GM12878 (cell line): ENCODE measurements at regions not wholly inside any gene's neighbourhood (a gene's known extent, or its start where the extent isn't known, plus 50 kb on each side); places are given as distances from the start of the nearest gene placed in this dataset.

Source experiments
- ATAC-seq: fragments of 200-7000 bp; cut with Tn5 transposase; 3 replicates; pipeline ENCODE4 v1.9.1; 2020; ENCODE audit warnings: mild to moderate bottlenecking, moderate library complexity
- BruUV-seq: library from RNA; stranded (reverse); fragments of 400-500 nt; replicated peaks from 2 replicates; lab custom pipeline; 2021; lab: Mats Ljungman, UMichigan
- CTCF ChIA-PET: fragments of 300-600 bp; sonication (Branson Sonifier 250); formaldehyde crosslinking; extraction: SDS; loops from one replicate; lab custom pipeline; 2021; ENCODE audit warnings: inconsistent platforms; lab: Yijun Ruan, JAX
- POLR2A ChIA-PET: fragments of 350-600 bp; formaldehyde crosslinking; extraction: SDS; loops from one replicate; lab custom pipeline; 2021; ENCODE audit warnings: inconsistent platforms; lab: Charles Lee
- RAD21 ChIA-PET: fragments of 300-600 bp; sonication (Branson Sonifier 250); formaldehyde crosslinking; loops from one replicate; lab custom pipeline; 2023; ENCODE audit warnings: antibody characterized with exemption; ENCODE audit not compliant: unreplicated experiment; lab: Charles Lee
- SMC1A ChIA-PET: fragments of 300-600 bp; sonication (Branson Sonifier 250); formaldehyde crosslinking; loops from one replicate; lab custom pipeline; 2023; ENCODE audit not compliant: unreplicated experiment, uncharacterized antibody; lab: Charles Lee
- DNase-seq: peaks from one replicate; pipeline ENCODE4 v3.0.0-alpha.2; 2011; ENCODE audit warnings: low read depth, low spot score
- FAIRE-seq: peaks from 3 replicates; lab custom pipeline; 2011; peaks lifted over from hg19 to GRCh38; lab: Jason Lieb, UNC
- H2AFZ ChIP-seq: 2 replicates; pipeline ENCODE4 v1.6.0; 2011; ENCODE audit warnings: low read depth, low read length, control low read depth; ENCODE audit not compliant: control insufficient read depth
- H3K27ac ChIP-seq: 2 replicates; pipeline ENCODE4 v1.5.1; 2011; ENCODE audit warnings: control low read depth; ENCODE audit not compliant: control insufficient read depth, insufficient read depth
- H3K27me3 ChIP-seq, 2 experiments: replicated peaks in 1 of 2; 2 replicates each; pipeline versions ENCODE4 v1.6.0 to v1.6.1; 2011; ENCODE audit warnings: low read length in 1 of 2; ENCODE audit not compliant: control insufficient read depth in 2 of 2, insufficient read depth in 2 of 2
- H3K36me3 ChIP-seq, 2 experiments: 2 replicates each; pipeline ENCODE4 v1.5.1; 2011; ENCODE audit warnings: low read length in 1 of 2; ENCODE audit not compliant: control insufficient read depth in 2 of 2, insufficient read depth in 2 of 2
- H3K4me1 ChIP-seq: 2 replicates; pipeline ENCODE4 v1.6.1; 2011; ENCODE audit warnings: mild to moderate bottlenecking, low read length, moderate library complexity, mixed read lengths; ENCODE audit not compliant: control insufficient read depth, insufficient read depth
- H3K4me2 ChIP-seq: 2 replicates; pipeline ENCODE4 v1.6.0; 2011; ENCODE audit warnings: control low read depth; ENCODE audit not compliant: control insufficient read depth, insufficient read depth
- H3K4me3 ChIP-seq: fragments of 200-600 bp; sonication (generic); 2 replicates; pipeline ENCODE4 v1.5.1; 2016
- H3K79me2 ChIP-seq: 2 replicates; pipeline ENCODE4 v1.6.0; 2011; ENCODE audit warnings: low read length; ENCODE audit not compliant: control insufficient read depth, insufficient read depth
- H3K9ac ChIP-seq: 2 replicates; pipeline ENCODE4 v1.8.0; 2011; ENCODE audit warnings: low read length, control low read depth, mixed read lengths; ENCODE audit not compliant: control insufficient read depth, insufficient read depth
- H3K9me3 ChIP-seq: replicated peaks from 3 replicates; pipeline ENCODE4 v1.5.1; 2011; ENCODE audit warnings: mild to moderate bottlenecking, low read length; ENCODE audit not compliant: control insufficient read depth, insufficient read depth
- H4K20me1 ChIP-seq: 2 replicates; pipeline ENCODE4 v1.6.0; 2011; ENCODE audit not compliant: control insufficient read depth, insufficient read depth
- BACH1 ChIP-seq: fragments of 450-650 bp; IDR thresholded peaks from 2 replicates; pipeline ENCODE4 v1.6.1; 2017; ENCODE audit warnings: mild to moderate bottlenecking, borderline replicate concordance
- CEBPZ ChIP-seq: fragments of 150-350 bp; IDR thresholded peaks from 2 replicates; pipeline ENCODE4 v1.6.1; 2016; ENCODE audit warnings: low read depth, low read length
- NR2F1 ChIP-seq: fragments of 450-650 bp; conservative IDR thresholded peaks from 2 replicates; pipeline ENCODE4 v1.6.1; 2017; ENCODE audit warnings: mild to moderate bottlenecking
- SREBF2 ChIP-seq: IDR thresholded peaks from 2 replicates; pipeline ENCODE4 v1.6.1; 2012; ENCODE audit warnings: mild to moderate bottlenecking, low read length
- TCF3 ChIP-seq: IDR thresholded peaks from 2 replicates; pipeline ENCODE4 v1.6.1; 2012; ENCODE audit warnings: low read depth, mild to moderate bottlenecking, low read length, borderline replicate concordance; ENCODE audit not compliant: insufficient read depth
- WGBS: methylation state at CpG from one replicate; pipeline ENCODE4 v1.1.6; 2016; ENCODE audit warnings: low lambda C conversion rate; ENCODE audit not compliant: insufficient replicate concordance, insufficient coverage; ENCODE audit errors: missing lambda C conversion rate; 5-methylcytosine and 5-hydroxymethylcytosine counted together
- in situ Hi-C: fragments of 300-500 bp; cut with MboI; formaldehyde crosslinking; loops from 9 replicates; pipeline ENCODE4 v1.14.3; 2018; ENCODE audit warnings: mixed read lengths
- intact Hi-C: fragments of 100-400 bp; cut with micrococcal nuclease; formaldehyde crosslinking; loops from one replicate; pipeline ENCODE4 v1.14.2; 2022; ENCODE audit not compliant: unreplicated experiment
- TF ChIP-seq, protein P1 (sequence below): IDR thresholded peaks from 2 replicates; pipeline ENCODE4 v1.6.1; 2011; ENCODE audit warnings: borderline replicate concordance, low read depth, mild to moderate bottlenecking, moderate library complexity, low read length; ENCODE audit not compliant: insufficient read depth, poor library complexity, severe bottlenecking

DNA sequence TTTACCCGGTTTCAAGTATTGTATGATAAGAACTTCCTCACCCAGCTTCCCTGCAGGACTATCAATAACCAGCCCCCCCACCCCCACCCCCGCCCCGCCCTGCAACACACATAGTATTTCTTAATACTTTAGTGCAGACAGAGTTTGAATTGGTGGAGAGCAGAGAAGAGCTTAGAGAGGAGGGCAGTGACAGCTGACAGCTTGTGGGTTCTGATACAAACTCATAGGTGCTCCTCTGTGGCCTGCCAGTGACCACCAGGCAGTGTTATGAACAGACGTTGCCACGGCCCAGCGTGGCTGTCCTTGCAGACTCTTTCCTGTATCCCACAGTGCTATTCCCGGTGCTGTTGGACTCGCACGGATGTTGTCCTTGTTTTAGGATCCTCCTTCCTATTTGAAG lies 186.9 kb upstream of the ADO start:
- Histone ChIP-seq H2AFZ (no peak overlapping the region), H3K9me3 (no peaks in the 10 kb centered on the region; the same call in 2 of the 3 replicates), H3K27me3 (no peaks in the 10 kb centered on the region), H3K79me2 (no peaks in the 10 kb centered on the region), H3K4me1 (peaks cover 36% of the 10 kb centered on the region), H4K20me1 (no peaks in the 10 kb centered on the region), H3K4me3 (no peak overlapping the region), H3K27ac (no peak overlapping the region), H3K4me2 (no peak overlapping the region), H3K36me3 (no peaks in the 10 kb centered on the region), H3K9ac (no peak overlapping the region)
- ATAC-seq, result no peak
- in situ Hi-C loops, result no loop called here
- DNase-seq, result no peak
- ChIA-PET RAD21 (interaction anchor here (0.6 to 2.6 kb wide), 4 partner anchors 15 to 294 kb away, joined by 3 to 8 read pairs (median 3); no protein-coding TSS in a partner anchor), POLR2A (interaction anchor here (0.6 to 4.4 kb wide), 2 partner anchors 15 to 98 kb away, joined by 3 to 24 read pairs; no protein-coding TSS in a partner anchor), CTCF (interaction anchor here (1.0 to 7.5 kb wide), 4 partner anchors 29 to 235 kb away, joined by 3 to 45 read pairs (median 14); partner anchors contain the start of gene EGR2), SMC1A (interaction anchor here (1.0 to 5.7 kb wide), 8 partner anchors 18 to 199 kb away, joined by 3 to 48 read pairs (median 9); no protein-coding TSS in a partner anchor)
- intact Hi-C loops, result loop anchor here (2.0 kb wide), 1 partner anchor 15 kb away; no protein-coding TSS in a partner anchor
- no peak for FAIRE-seq
- TF ChIP-seq NR2F1 (no peak), BACH1 (no peak), TCF3 (no peak), SREBF2 (no peak), CEBPZ (no peak)
- TF ChIP-seq, protein P1, sequence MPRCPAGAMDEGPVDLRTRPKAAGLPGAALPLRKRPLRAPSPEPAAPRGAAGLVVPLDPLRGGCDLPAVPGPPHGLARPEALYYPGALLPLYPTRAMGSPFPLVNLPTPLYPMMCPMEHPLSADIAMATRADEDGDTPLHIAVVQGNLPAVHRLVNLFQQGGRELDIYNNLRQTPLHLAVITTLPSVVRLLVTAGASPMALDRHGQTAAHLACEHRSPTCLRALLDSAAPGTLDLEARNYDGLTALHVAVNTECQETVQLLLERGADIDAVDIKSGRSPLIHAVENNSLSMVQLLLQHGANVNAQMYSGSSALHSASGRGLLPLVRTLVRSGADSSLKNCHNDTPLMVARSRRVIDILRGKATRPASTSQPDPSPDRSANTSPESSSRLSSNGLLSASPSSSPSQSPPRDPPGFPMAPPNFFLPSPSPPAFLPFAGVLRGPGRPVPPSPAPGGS, result no peak
- 70% methylated on average over 8 of the region's 9 CpGs for WGBS
- BruUV-seq, result no TSS peak
